ENCODE measurements at regions not wholly inside any gene's neighbourhood (a gene's known extent, or its start where the extent isn't known, plus 50 kb on each side); places are given as distances from the start of the nearest gene placed in this dataset.

DNA sequence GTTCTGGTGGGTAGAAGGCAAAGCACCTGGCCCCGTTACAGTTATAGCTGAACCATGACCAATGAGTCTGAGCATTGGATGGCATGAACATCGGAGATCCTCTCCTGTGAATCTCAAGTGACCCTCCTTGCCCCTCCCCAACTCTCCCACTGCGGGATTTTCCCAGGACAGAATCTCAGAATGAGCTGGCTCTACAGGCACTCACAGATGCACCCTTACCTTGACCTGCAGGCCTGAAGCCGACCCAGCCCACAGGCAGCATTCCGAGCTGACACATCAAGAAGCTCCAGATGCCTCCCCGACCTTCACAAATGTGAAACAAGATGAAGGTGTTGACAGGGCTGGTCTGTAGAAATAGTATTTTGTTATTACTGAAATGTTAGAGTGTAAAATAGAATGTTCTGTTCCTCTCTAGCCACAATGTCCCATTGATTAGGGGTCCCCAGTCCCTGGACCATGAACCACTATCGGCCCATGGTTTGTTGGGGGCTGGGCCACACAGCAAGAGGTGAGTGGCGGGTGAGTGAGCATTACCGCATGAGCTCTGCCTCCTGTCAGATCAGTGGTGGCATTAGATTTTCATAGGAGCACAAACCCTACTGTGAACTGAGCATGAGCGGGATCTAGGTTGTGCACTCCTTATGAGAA lies 263.4 kb downstream of the AUH start:
- no peak overlapping the region for H3K4me3 ChIP-seq (ENCODE audit: low read depth, low read length)
- TF ChIP-seq, protein P1, sequence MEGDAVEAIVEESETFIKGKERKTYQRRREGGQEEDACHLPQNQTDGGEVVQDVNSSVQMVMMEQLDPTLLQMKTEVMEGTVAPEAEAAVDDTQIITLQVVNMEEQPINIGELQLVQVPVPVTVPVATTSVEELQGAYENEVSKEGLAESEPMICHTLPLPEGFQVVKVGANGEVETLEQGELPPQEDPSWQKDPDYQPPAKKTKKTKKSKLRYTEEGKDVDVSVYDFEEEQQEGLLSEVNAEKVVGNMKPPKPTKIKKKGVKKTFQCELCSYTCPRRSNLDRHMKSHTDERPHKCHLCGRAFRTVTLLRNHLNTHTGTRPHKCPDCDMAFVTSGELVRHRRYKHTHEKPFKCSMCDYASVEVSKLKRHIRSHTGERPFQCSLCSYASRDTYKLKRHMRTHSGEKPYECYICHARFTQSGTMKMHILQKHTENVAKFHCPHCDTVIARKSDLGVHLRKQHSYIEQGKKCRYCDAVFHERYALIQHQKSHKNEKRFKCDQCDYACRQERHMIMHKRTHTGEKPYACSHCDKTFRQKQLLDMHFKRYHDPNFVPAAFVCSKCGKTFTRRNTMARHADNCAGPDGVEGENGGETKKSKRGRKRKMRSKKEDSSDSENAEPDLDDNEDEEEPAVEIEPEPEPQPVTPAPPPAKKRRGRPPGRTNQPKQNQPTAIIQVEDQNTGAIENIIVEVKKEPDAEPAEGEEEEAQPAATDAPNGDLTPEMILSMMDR (IDR thresholded peaks at IDR 0.05; ENCODE audit: insufficient read depth, low read depth, low read length) = no peak
- DNase-seq (ENCODE audit: low read depth) = no peak

DNA sequence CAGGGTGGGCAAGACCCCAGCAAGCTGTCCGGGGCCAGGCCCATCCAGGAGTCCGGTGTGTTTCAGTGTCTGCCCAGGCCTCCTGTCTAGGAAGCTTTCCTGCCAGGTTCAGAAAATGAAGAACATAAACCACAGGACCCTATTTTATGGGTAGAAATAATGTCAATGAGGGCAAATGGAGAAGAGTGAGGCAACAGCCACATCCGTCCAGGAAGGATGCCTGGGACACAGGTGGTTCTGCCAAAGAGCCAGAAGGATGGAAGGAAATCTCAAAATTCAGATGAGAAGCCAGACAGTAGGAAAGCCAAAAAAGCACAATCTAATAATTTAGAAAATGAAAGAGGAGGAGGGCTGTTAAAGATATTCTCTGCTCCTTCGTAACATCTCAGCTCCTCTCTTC lies 262.3 kb downstream of the AUH start:
- no peak overlapping the region for H3K4me3 ChIP-seq (ENCODE audit: low read depth, low read length)
- no peak for DNase-seq (ENCODE audit: low read depth)
- TF ChIP-seq, protein P1 (IDR thresholded peaks at IDR 0.05; ENCODE audit: insufficient read depth, low read depth, low read length) = no peak

GRCh38 chr9:91100878-91101450 lies 260.8 kb downstream of the AUH start:
- peak; percentile 60 for DNase-seq (ENCODE audit: low read depth)
- no peak overlapping the region for H3K4me3 ChIP-seq (ENCODE audit: low read depth, low read length)
- TF ChIP-seq, protein P1 (IDR thresholded peaks at IDR 0.05; ENCODE audit: insufficient read depth, low read depth, low read length) = no peak

DNA sequence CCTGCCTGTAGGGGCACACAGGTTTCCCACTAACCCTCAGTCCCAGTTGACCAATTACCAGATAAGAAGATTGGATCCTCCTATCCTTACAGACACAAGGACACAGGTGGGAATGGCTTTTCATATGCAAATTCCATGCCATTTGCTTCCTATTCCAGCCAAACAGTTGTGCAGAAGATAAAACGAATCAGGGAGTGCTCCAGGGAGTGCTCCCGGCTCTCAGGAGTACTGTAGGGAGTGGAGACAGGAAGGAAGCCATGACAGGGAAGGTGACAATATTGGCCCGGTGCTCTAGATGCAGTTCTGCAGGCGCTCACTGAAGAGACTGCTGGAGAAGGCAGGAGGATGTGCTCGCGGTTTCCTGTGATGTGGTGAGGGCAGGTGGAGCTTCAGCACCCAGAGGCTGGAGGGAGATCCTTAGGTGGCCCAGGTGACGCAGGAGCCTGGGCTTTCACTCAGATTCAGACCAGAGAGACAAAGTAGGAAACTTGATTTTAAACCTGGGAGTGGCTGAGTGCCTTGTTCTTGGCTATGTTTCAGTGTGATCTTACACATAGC lies 260.0 kb downstream of the AUH start:
- DNase-seq (ENCODE audit: low read depth) = no peak
- TF ChIP-seq, protein P1 (IDR thresholded peaks at IDR 0.05; ENCODE audit: insufficient read depth, low read depth, low read length) = no peak

DNA sequence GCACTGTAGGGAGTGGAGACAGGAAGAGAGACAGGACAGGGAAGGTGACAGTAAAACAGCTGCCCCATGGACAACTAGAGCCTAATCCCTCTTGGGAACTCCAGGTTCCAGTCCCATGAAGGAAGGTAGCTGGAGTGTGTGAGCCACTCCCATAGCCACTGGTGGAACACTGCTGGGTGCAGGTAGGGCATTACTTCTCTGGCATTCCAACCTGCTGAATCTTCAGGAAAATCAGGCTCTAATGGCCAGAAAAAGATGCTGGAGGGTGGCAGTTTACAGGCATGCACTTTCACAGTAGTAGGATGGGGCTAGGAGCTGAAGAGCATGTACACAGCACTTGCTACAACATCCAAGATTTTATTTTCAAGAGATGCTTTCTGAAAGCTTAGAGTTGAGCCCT lies 259.4 kb downstream of the AUH start:
- DNase-seq (ENCODE audit: low read depth) = no peak
- TF ChIP-seq, protein P1 (IDR thresholded peaks at IDR 0.05; ENCODE audit: insufficient read depth, low read depth, low read length) = no peak
- H3K4me3 ChIP-seq (ENCODE audit: low read depth, low read length) = no peak overlapping the region

More for the DNA sequence above, 260.0 kb downstream of the AUH start:
- no peak overlapping the region for H3K4me3 ChIP-seq (ENCODE audit: low read depth, low read length)

- DNase-seq (ENCODE audit: low read depth) = no peak
- no peak overlapping the region for H3K4me3 ChIP-seq (ENCODE audit: low read depth, low read length)
- TF ChIP-seq, protein P1 (IDR thresholded peaks at IDR 0.05; ENCODE audit: insufficient read depth, low read depth, low read length) = no peak
Observed at GRCh38 chr9:91103931-91104330, 257.8 kb downstream of the AUH start.

All from fibroblast of villous mesenchyme (primary cell).